Keratinocyte (primary cell): ENCODE measurements at regions not wholly inside any gene's neighbourhood (a gene's known extent, or its start where the extent isn't known, plus 50 kb on each side); places are given as distances from the start of the nearest gene placed in this dataset.

Experiments used
- DNase-seq: peaks from one replicate; pipeline ENCODE4 v3.0.0-alpha.2; 2011; ENCODE audit warnings: low read depth, missing footprints, low spot score
- FAIRE-seq: peaks from 2 replicates; lab custom pipeline; 2011; peaks lifted over from hg19 to GRCh38; lab: Jason Lieb, UNC
- H2AFZ ChIP-seq: 2 replicates; pipeline ENCODE4 v1.6.0; 2012; ENCODE audit warnings: low read length, control low read depth, inconsistent platforms; ENCODE audit not compliant: control insufficient read depth
- H3K27ac ChIP-seq: 2 replicates; pipeline ENCODE4 v1.5.1; 2011; ENCODE audit warnings: low read length; ENCODE audit not compliant: control insufficient read depth, insufficient read depth
- H3K27me3 ChIP-seq: 3 replicates; pipeline ENCODE4 v1.6.0; 2011; ENCODE audit warnings: low read length; ENCODE audit not compliant: control insufficient read depth, insufficient read depth; ENCODE audit errors: extremely low read depth
- H3K36me3 ChIP-seq, 2 experiments: 2 replicates in 1 of 2; 3 replicates in 1 of 2; pipeline ENCODE4 v1.5.1; 2011; ENCODE audit warnings: low read length in 2 of 2, mild to moderate bottlenecking in 1 of 2; ENCODE audit not compliant: control insufficient read depth in 2 of 2, insufficient read depth in 2 of 2; ENCODE audit errors: extremely low read depth in 1 of 2
- H3K4me1 ChIP-seq: 3 replicates; pipeline ENCODE4 v1.5.1; 2011; ENCODE audit warnings: low read length; ENCODE audit not compliant: control insufficient read depth, insufficient read depth; ENCODE audit errors: extremely low read depth
- H3K4me2 ChIP-seq: 3 replicates; pipeline ENCODE4 v1.6.0; 2011; ENCODE audit warnings: low read depth, low read length; ENCODE audit not compliant: control insufficient read depth, insufficient read depth; ENCODE audit errors: extremely low read depth
- H3K4me3 ChIP-seq, 3 experiments: fragments of 200-600 bp in 1 of 3; sonication (generic) in 1 of 3; 2 replicates in 2 of 3; 3 replicates in 1 of 3; pipeline ENCODE4 v1.5.1; 2011 to 2016; ENCODE audit warnings: low read length in 3 of 3, mild to moderate bottlenecking in 3 of 3, control low read depth in 2 of 3, inconsistent platforms in 1 of 3, low read depth in 1 of 3, mixed read lengths in 1 of 3, mixed run types in 1 of 3, moderate library complexity in 1 of 3; ENCODE audit not compliant: control insufficient read depth in 2 of 3, insufficient read depth in 2 of 3; ENCODE audit errors: extremely low read depth in 1 of 3
- H3K79me2 ChIP-seq: 2 replicates; pipeline ENCODE4 v1.6.0; 2012; ENCODE audit warnings: low read length; ENCODE audit not compliant: control insufficient read depth, insufficient read depth
- H3K9ac ChIP-seq: 3 replicates; pipeline ENCODE4 v1.6.0; 2011; ENCODE audit warnings: low read length; ENCODE audit not compliant: control insufficient read depth, insufficient read depth; ENCODE audit errors: extremely low read depth
- H3K9me1 ChIP-seq: 3 replicates; pipeline ENCODE4 v1.6.0; 2011; ENCODE audit warnings: low read length; ENCODE audit not compliant: control insufficient read depth, insufficient read depth; ENCODE audit errors: extremely low read depth
- H3K9me3 ChIP-seq: 2 replicates; pipeline ENCODE4 v1.5.1; 2012; ENCODE audit warnings: low read depth, low read length; ENCODE audit not compliant: control insufficient read depth
- H4K20me1 ChIP-seq: 3 replicates; pipeline ENCODE4 v1.6.0; 2011; ENCODE audit warnings: low read length; ENCODE audit not compliant: control insufficient read depth, insufficient read depth; ENCODE audit errors: extremely low read depth
- CTCF ChIP-seq, 3 experiments: IDR thresholded peaks in 1 of 3; conservative IDR thresholded peaks in 1 of 3; optimal IDR thresholded peaks in 1 of 3; 2 replicates in 2 of 3; 3 replicates in 1 of 3; pipeline versions ENCODE3 to v1.5.1; 2011; ENCODE audit warnings: low read length in 3 of 3, mild to moderate bottlenecking in 3 of 3, moderate library complexity in 2 of 3, control low read depth in 1 of 3, inconsistent platforms in 1 of 3; ENCODE audit not compliant: insufficient read depth in 2 of 3; ENCODE audit errors: extremely low read depth in 1 of 3
- EZH2 ChIP-seq: IDR thresholded peaks from one replicate; pipeline ENCODE4 v1.6.1; 2012; ENCODE audit warnings: inconsistent platforms, mild to moderate bottlenecking, low read length, moderate library complexity
- dilution Hi-C: fragments of 300-500 bp; cut with MboI; formaldehyde crosslinking; loops from one replicate; pipeline ENCODE4 v1.7.0; 2020; ENCODE audit warnings: low sequenced_read_pairs; ENCODE audit not compliant: extremely low pct_ligation_motif_present

GRCh38 chrX:94123062-94123461, 449.1 kb downstream of the FAM133A start:
- Histone ChIP-seq H3K36me3 (no peaks in the 10 kb centered on the region), H3K27ac (no peak overlapping the region), H3K4me3 (no peak overlapping the region), H3K9me3 (no peaks in the 10 kb centered on the region), H2AFZ (no peak overlapping the region), H3K79me2 (no peaks in the 10 kb centered on the region), H3K9ac (no peak overlapping the region), H3K27me3 (no peaks in the 10 kb centered on the region), H4K20me1 (no peaks in the 10 kb centered on the region), H3K4me1 (no peaks in the 10 kb centered on the region), H3K9me1 (no peaks in the 10 kb centered on the region), H3K4me2 (no peak overlapping the region)
- TF ChIP-seq EZH2, result no peak
- TF ChIP-seq CTCF (optimal IDR thresholded peaks at IDR 0.05 in 1 of 3, IDR thresholded peaks at IDR 0.05 in 1 of 3, conservative IDR thresholded peaks at IDR 0.05 in 1 of 3; ENCODE audit: extremely low read depth in 1 of 3, insufficient read depth in 2 of 3, low read length in 3 of 3), result no peak
- no peak for FAIRE-seq
- no peak for DNase-seq
- dilution Hi-C loops, result no loop called here

GRCh38 chrX:94162971-94163370, 489.0 kb downstream of the FAM133A start:
- no peak for DNase-seq
- Histone ChIP-seq H3K4me1 (no peaks in the 10 kb centered on the region), H3K4me2 (no peak overlapping the region), H3K27me3 (no peaks in the 10 kb centered on the region), H4K20me1 (no peaks in the 10 kb centered on the region), H3K9ac (no peak overlapping the region), H3K27ac (no peak overlapping the region), H2AFZ (no peak overlapping the region), H3K9me3 (no peaks in the 10 kb centered on the region), H3K9me1 (no peaks in the 10 kb centered on the region), H3K79me2 (no peaks in the 10 kb centered on the region), H3K36me3 (no peaks in the 10 kb centered on the region), H3K4me3 (no peak overlapping the region)
- dilution Hi-C loops, result no loop called here
- no peak for FAIRE-seq
- TF ChIP-seq CTCF (optimal IDR thresholded peaks at IDR 0.05 in 1 of 3, IDR thresholded peaks at IDR 0.05 in 1 of 3, conservative IDR thresholded peaks at IDR 0.05 in 1 of 3; ENCODE audit: extremely low read depth in 1 of 3, insufficient read depth in 2 of 3, low read length in 3 of 3) (no peak), EZH2 (no peak)
